ENCODE measurements at regions not wholly inside any gene's neighbourhood (a gene's known extent, or its start where the extent isn't known, plus 50 kb on each side); places are given as distances from the start of the nearest gene placed in this dataset.

GRCh38 chr5:27830546-27830945, 792.2 kb upstream of the CDH9 start:
- no peak for TF ChIP-seq CTCF (IDR thresholded peaks at IDR 0.05; ENCODE audit: low read depth, low read length)
- DNase-seq (ENCODE audit: low read depth in 1 of 2, low spot score in 1 of 2), result peak in 1 of 2 donors; percentile 64
- Histone ChIP-seq H3K4me1 (ENCODE audit: low read depth) (no peaks in the 10 kb centered on the region), H3K9me3 (ENCODE audit: low read depth) (no peaks in the 10 kb centered on the region), H3K27me3 (no peaks in the 10 kb centered on the region), H3K36me3 (no peaks in the 10 kb centered on the region), H3K27ac (no peak overlapping the region), H3K4me3 (no peak overlapping the region)

DNA sequence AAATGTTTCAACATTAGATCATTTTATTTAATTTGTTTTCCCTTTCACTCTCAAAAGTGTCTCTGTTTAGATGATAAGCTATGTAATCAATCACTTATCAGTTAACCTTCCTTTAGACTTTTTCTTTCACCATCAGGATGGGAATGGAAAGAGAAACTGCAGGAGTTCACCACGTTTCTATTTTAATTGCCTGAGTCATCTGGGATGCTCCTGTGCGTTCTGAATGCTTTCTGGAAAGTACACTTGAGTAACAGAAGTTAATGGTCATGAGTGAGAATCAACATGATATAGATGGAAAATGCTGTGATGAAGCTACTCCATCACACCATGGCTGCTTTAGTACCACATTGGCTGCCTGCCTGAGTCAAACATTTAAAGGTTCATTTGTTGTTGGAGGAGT, 783.3 kb upstream of the CDH9 start:
- no peak for TF ChIP-seq CTCF (IDR thresholded peaks at IDR 0.05; ENCODE audit: low read depth, low read length)
- peak in 1 of 2 donors; percentile 4 for DNase-seq (ENCODE audit: low read depth in 1 of 2, low spot score in 1 of 2)

DNA sequence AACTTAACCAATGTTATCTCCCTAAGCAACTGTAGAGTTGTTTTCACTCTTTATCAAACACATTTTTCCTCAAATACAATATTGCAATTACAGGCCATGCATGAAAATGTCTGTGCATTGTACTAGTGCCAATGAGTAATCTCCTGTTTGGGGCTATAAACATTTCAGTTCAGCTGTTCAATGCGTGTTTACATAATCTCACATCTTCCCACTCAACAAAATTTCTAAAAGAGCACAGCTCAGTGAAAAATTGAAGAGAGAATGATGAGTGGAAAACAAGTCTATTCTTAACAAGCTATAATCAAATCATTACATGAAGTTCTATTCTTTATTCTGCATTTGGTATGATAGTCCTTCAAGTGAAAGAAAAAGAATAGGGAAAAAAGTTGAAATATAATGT, 780.5 kb upstream of the CDH9 start:
- peak in 1 of 2 donors; percentile 5 for DNase-seq (ENCODE audit: low read depth in 1 of 2, low spot score in 1 of 2)
- Histone ChIP-seq H3K27me3 (no peaks in the 10 kb centered on the region), H3K9me3 (ENCODE audit: low read depth) (no peaks in the 10 kb centered on the region), H3K4me3 (no peak overlapping the region), H3K4me1 (ENCODE audit: low read depth) (no peaks in the 10 kb centered on the region), H3K27ac (no peak overlapping the region), H3K36me3 (no peaks in the 10 kb centered on the region)
- no peak for TF ChIP-seq CTCF (IDR thresholded peaks at IDR 0.05; ENCODE audit: low read depth, low read length)

More for the DNA sequence above, 783.3 kb upstream of the CDH9 start:
- Histone ChIP-seq H3K4me1 (ENCODE audit: low read depth) (no peaks in the 10 kb centered on the region), H3K4me3 (no peak overlapping the region), H3K27me3 (no peaks in the 10 kb centered on the region), H3K36me3 (no peaks in the 10 kb centered on the region), H3K9me3 (ENCODE audit: low read depth) (no peaks in the 10 kb centered on the region), H3K27ac (no peak overlapping the region)

DNA sequence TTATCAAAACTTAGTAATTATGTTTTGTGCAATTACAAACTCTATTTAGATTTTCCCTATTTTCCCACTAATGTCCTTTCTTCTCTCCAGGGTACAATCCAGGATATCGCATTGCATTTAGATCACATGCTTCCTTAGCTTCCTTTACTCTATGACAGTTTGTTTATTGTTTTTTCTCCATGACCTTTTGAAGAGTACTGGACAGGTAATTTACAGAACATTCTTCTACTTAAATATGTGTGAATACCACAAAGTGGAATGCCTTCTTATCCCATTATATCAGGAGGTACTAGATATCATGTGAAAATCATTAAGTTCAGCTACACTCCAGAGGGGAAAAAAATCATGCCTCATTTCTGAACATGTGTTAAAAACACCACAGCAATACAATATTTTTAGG, 776.6 kb upstream of the CDH9 start:
- Histone ChIP-seq H3K4me3 (no peak overlapping the region), H3K36me3 (no peaks in the 10 kb centered on the region), H3K4me1 (ENCODE audit: low read depth) (no peaks in the 10 kb centered on the region), H3K27ac (no peak overlapping the region), H3K9me3 (ENCODE audit: low read depth) (no peaks in the 10 kb centered on the region), H3K27me3 (no peaks in the 10 kb centered on the region)
- no peak for DNase-seq (ENCODE audit: low read depth in 1 of 2, low spot score in 1 of 2)
- no peak for TF ChIP-seq CTCF (IDR thresholded peaks at IDR 0.05; ENCODE audit: low read depth, low read length)

DNA sequence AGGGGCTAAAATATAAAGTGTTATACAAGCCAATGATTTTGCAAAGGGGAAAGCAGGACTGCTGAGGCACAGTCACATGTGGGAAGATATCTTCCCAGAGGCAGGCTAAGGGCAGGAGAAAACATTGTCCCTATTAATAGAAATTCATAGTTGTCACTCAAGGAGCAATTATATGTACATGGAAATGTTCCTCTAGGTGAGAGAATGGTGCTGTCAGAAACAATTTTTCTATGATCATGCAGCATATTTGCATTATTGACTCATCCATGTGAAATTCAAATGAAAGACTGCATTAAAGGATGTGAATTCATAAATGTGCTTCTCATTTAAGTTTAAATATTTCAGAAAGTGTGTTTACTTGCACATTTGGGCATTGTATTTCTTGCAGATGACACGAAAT, 775.9 kb upstream of the CDH9 start:
- H3K4me1 ChIP-seq (ENCODE audit: low read depth), result no peaks in the 10 kb centered on the region
- no peaks in the 10 kb centered on the region for H3K27me3 ChIP-seq
- TF ChIP-seq CTCF (IDR thresholded peaks at IDR 0.05; ENCODE audit: low read depth, low read length), result no peak
- no peak overlapping the region for H3K4me3 ChIP-seq
- no peaks in the 10 kb centered on the region for H3K36me3 ChIP-seq
- H3K27ac ChIP-seq, result no peak overlapping the region
- no peaks in the 10 kb centered on the region for H3K9me3 ChIP-seq (ENCODE audit: low read depth)
- no peak for DNase-seq (ENCODE audit: low read depth in 1 of 2, low spot score in 1 of 2)

- H3K4me1 ChIP-seq (ENCODE audit: low read depth), result no peaks in the 10 kb centered on the region
- no peak overlapping the region for H3K27ac ChIP-seq
- no peaks in the 10 kb centered on the region for H3K36me3 ChIP-seq
- no peaks in the 10 kb centered on the region for H3K27me3 ChIP-seq
- no peaks in the 10 kb centered on the region for H3K9me3 ChIP-seq (ENCODE audit: low read depth)
- H3K4me3 ChIP-seq, result no peak overlapping the region
- no peak for TF ChIP-seq CTCF (IDR thresholded peaks at IDR 0.05; ENCODE audit: low read depth, low read length)
- DNase-seq (ENCODE audit: low read depth in 1 of 2, low spot score in 1 of 2), result peak in 1 of 2 donors; percentile 67
Measured at GRCh38 chr5:27810458-27810857, 772.1 kb upstream of the CDH9 start.

All from cardiac muscle cell (in vitro differentiated cells and primary cell).